GM21528 (cell line): ENCODE measurements at regions not wholly inside any gene's neighbourhood (a gene's known extent, or its start where the extent isn't known, plus 50 kb on each side); places are given as distances from the start of the nearest gene placed in this dataset.

Experiments
- ATAC-seq: cut with Tn5 transposase; IDR thresholded peaks from one replicate; pipeline ENCODE4 v1.9.1; 2021; ENCODE audit warnings: mild to moderate bottlenecking, moderate library complexity; ENCODE audit not compliant: unreplicated experiment, low FRiP score

DNA sequence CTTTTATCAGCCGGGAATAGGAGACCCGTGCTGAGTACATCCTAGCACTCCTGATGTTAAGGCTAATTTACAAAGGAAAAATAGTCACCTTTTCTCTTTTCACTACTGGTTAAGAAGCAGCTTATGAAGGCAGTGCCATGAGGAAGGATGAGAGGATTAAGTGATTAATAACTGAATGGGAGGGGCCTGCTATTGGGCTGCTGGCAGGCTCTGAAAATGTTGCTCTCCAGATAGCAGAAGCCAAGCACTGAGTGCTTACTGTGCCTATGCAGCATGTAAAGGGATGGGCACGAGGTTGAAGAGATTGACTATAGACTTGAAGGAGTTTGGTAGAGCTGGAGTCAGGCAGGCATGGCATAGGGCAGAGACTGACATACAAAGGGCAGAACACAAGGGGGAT lies 282.4 kb upstream of the THSD7B start:
- no peak for ATAC-seq

DNA sequence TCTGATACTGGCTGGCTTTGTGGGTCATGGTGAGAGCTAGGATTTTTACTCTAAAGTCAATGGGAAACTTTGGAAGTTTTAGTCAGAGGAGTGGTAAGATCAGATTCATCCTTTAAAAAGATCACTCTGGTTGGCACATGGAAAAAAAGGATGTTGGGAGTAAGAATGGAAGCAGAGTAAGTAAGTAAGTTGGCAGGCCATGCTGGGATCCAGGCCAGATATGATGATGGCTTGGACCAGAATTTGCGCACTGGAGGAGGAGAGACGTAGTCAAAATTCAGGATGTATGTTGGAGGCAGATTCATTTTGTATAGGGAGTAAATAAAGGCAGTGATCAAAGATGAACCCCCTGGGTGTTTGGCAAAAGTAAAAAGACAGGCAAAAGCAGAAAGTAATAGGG lies 283.3 kb upstream of the THSD7B start:
- no peak for ATAC-seq

DNA sequence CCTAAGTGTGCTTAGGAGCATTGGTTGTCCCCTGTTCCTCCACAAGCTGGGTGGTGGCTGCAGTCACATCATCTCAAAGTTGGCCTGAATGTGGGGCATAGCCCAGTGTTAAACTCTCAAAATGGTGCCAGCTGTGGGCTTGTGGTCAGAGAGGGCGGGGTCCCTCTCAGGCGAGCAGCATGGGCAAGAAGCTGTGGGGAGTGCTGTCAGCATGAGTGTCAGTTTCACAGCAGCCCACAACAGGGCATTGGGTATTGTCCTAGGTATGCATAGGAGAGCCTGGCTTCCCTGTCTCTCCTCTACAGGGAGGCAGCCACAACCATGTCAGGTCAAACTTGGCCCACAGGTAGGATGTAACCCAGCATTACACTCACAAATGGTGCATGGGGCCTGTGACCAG lies 285.6 kb upstream of the THSD7B start:
- no peak for ATAC-seq

DNA sequence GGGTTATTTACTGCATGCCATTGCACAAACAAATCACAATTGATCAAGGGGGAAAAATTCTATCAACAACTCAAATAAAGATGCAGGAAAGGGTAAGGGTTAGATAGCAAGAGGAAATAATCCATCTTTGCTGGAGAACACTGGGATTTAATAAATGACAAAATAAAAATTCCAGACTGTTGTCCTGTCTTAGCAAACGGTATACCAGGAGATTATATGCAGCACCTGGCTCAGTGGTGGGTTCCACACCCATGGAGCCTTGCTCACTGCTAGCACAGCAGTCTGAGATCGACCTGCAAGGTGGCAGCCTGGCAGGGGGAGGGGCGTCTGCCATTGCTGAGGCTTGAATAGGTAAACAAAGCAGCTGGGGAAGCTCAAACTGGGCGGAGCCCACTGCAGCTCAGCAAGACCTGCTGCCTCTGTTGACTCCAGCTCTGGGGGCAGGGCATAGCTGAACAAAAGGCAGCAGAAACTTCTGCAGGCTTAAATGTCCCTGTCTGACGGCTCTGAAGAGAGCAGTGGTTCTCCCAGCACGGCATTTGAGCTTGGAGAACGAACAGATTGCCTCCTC lies 296.5 kb upstream of the THSD7B start:
- ATAC-seq: no peak

DNA sequence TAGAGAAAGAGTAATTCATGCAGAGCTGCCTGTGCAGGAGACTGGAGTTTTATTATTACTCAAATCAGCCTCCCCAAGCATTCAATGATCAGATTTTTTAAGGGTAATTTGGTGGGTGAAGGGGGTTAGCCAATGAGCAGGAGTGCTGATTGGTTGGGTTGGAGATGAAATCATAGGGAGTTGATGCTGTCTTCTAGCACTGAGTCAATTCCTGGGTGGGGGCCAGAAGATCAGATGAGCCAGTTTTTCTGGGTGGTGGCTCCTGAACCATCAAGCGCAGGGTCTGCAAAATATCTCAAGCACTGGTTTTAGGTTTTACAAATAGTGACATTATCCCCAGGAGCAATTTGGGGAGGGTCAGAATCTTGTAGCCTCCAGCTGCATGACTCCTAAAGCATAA lies 312.8 kb upstream of the THSD7B start:
- ATAC-seq: no peak

DNA sequence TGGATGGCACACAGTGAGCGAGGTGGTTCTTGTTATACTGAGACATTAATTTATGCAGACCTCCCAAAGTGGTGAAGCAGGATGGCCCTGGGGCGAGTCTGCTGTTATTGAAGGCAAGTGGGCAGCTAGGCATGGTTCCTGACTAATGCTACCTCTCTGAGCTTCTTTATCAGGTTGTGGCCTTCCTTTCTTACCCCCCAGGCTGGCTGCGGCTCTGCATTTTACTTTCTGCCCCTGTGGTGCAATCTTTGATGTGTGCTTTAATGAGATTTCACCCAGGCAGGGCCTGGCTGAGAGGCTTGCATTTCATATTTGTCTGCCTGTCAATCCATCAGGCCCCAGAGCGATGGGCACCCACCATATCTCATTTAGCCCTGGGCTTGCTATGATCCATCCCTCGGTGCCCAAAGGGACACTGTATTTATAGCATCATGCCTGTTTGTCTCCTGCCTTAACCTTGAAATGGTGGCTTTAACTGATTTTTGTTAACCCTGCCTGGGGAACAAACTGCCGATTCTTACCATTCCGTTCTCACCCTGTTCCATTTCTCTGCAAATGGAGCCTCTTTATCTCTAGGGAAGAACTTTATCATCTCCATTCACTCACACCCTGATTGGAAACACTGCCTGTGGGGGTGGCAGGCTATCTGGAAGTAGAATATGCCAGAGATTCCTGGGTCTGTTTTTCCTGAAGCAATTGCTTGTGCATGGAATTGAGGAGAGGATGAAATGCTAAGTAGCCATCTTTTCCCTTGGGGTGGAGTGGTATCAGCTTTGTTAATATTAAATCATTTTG lies 316.2 kb upstream of the THSD7B start:
- ATAC-seq: no peak

DNA sequence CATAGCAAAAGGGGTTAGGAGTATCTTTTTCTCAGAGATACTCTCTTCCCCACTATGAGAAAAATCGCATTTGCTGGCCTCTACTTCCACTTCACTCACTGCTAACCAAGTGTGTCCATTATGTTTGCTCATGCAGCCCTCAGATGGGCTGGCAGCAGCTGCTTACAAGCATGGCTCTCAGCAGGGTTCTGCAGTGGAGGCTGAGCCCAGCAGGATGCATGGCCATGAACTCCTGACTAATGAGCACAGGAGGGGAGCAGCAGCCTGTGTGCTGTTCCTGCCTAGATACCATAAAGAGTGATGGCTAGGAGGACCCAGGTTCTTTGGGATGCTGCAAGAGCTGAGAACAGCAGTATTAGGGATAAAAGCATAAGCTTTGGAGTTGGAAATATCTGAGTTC lies 316.9 kb upstream of the THSD7B start:
- no peak for ATAC-seq

DNA sequence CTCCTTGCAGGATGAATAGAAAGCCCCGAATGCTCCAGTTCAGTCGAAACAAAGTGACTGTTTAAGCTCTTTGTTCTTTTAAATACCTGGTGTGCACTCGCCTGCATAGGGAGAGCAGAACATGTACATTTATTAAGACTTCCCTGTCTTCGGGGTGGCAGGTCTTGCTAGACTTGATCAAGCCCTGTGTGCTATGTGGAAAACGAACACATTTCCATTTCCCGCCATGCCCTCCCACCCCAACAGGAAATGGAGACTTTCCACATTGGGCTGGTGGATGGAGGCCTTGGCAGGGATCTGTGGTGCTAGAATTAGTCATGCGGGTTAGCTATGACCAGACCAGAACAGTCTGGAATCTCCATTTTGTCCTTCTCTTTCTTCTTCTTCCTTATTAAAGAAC lies 321.0 kb upstream of the THSD7B start:
- ATAC-seq: no peak

DNA sequence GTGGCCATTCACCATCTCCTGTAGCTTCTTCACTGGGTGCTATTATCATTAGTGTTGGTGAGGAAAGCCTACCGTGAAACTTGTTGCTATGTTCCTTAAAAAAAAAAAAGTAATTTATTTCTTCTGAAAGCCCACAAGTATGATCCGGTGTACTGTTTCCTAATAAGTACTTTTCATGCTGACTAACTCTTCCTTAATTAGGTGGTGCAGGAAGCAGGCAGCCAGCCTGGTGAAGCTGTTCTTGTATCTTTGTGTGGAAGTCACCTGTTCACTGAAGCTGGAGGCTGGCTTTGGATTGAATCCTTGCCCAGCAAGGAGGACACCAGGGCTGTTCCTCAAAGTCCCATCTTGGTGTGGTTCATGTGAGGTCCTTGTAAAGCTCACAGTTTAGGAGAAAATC lies 321.7 kb upstream of the THSD7B start:
- ATAC-seq: no peak

DNA sequence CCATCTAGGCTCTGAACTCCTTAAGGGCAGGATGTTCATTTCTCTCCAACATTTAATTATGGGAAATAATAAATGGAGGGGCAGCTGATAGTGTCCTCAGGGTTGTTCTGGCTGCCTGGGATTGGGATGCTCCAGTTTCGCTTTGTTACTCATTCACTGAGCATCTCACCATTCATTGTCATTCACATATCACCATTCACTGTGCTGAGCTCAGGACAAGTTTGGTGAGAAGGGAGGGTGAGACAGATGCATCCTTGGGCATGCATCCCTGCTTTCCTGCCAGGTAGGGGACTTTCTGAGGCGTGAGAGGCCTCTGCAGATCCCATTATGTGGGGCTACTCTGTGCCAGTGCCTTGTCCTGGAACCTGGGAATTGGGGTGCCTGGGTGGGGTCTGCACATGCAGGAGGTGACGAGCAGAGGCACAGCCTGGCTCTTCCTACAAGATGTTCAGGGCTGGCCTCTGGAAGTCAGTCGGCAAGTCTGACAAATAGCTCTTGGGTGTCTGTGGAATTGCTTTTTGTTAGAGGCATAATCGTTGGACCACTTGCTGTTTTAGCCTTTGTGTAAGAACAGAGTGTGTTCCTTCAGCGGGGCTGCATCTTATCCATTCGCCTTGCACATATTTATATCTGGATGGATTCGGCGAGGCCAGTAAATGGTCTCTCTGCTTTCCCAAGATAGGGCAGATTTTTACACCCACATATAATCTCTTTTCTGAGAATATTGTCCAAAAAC lies 323.2 kb upstream of the THSD7B start:
- ATAC-seq: no peak

DNA sequence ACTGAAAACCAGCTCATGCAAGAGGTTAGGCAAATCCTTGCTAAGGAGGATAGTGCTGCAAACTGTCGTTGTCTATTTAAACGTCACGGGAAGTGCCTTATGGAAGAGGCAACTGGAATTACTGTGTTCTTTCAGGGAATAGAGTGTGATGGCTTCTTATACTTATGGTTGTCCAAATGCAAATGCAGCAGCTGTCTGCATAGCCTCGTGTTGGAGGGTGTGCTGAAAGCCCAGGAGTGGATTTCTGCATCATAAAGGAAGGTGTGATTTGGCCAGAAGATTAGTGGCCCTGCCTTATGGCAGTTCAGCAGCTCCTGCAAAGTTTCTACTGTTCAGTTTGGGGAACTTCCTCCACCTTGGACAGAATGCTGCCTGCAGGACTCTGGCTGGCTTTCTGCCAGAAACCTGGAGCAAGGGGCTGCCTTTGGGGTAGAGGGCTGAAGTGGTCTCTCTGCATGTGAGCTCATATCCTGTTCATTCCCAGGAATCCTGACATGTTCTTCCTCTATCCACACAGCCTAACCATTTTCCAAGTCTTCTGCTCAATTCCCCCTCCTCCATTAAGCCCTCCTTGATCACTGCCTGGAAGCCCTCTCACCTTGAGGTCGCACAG lies 321.2 kb upstream of the CXCR4 start:
- ATAC-seq: no peak

DNA sequence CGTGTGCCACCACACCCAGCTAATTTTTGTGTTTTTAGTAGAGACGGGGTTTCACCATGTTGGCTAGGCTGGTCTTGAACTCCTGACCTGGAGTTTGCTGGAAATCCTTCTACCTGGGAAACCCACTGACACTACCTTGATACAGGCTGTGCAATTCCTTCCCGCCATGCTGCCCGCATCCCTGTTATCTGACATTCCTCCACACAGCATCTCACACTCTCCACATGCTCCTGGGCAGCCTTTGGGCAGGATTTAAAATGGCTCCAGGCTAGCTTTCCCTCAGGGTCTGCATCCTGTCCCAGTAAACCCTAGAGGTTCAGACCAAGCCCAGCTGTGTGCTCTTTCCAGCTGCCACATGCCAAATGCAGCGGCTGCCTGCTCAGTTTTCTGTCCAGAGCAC lies 319.5 kb upstream of the CXCR4 start:
- no peak for ATAC-seq

DNA sequence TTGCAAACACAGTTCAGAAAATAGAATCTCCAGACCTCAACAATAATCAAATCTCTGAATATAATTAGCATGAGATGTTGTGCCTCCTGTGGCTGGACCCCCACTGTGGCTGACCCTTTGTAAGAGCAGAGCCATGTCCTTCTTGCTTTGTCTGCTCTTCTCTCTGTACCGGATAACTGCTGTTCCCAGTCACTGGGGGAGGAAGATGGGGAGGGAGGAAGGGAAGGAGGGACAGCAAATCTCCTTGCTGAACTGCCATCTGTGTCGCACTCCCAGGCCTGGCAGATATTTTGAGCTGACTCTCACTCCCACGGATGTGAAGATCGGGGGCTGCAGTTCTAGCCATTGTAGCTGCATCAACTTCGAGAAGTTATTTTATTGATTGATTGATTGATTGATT lies 319.0 kb upstream of the CXCR4 start:
- ATAC-seq: no peak

DNA sequence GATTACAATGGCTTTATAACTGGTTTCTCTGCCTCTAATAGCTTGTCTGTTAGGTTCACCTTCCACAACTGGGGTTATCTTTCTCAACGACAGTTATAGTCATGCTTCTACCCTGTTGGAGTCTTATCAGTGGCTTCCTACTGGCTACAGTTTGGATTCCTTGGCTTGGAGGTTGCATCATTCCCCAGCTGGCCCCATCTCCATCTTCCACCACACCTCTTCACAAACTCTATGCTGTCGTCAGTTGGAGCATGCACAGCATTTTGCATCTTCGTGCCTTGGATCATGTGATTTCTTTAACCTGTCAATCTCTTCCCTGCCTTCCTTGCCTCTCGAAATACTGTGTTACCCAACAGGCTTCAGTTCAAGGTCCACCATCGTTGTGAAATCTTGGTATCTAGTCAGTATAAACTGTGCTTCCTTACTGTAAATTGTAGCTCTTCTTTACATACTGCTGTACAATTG lies 316.3 kb upstream of the CXCR4 start:
- ATAC-seq: no peak

DNA sequence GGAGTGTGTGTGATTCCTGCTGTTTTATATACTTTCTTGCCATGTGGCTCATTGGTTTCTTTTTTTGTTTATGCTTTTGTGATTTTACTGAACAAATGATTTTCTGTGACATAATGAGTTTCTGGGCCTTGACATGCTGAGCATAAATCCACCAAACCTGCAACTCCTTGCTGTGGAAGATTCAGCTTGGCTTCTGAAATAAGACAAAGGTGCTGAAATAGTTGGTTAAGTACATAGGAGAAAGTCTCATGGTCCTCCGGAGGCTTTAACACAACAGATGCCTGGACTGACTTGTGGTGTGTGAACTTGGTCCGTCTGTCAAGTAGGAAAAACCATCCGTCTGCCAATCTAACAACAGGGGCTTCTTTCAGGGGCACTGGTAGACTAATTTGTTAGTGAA lies 315.3 kb upstream of the CXCR4 start:
- no peak for ATAC-seq

DNA sequence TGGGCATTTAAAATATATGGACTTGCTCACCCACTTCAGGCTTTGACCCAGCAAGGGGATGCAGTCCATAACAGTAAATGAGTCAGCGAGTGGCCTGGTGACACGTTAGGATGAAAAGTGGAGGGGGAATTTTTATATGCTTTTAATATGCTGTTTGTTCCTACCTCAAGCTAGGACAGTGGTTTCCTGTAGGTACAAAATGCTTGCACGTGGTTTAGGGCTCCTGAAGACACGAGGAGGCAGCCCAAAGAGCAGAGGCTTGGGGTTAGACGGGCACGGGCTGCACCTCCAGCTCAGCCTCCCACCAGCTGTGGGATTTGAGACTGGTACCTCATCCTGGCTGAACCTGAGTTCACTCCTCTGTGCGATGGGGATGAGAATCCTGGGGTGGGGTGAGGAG lies 306.2 kb upstream of the CXCR4 start:
- ATAC-seq: no peak

DNA sequence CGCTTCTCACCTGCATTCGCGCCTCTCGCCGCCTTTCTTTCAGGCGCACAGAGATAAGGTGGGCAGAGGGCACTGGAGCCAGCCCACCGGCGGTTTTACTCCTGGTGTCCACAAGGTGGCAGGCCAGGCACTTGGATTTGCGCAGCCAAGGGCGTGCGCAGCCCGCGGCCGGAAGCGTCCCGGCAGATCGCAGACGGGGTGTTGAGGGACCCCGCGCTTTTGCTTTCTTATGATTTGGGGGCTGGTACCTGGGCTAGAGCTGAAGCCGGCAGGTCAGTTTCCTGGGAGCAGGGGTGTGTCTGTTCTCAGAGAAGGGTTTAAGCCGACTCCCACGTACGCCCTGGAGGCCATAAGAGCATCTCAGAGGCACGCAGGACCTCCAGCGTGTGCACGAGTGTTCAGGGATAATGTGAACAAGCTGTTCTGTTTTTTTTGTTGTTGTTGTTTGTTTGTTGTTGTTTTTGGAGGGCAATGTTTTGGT lies 305.6 kb upstream of the CXCR4 start:
- peak; percentile 99 for ATAC-seq

DNA sequence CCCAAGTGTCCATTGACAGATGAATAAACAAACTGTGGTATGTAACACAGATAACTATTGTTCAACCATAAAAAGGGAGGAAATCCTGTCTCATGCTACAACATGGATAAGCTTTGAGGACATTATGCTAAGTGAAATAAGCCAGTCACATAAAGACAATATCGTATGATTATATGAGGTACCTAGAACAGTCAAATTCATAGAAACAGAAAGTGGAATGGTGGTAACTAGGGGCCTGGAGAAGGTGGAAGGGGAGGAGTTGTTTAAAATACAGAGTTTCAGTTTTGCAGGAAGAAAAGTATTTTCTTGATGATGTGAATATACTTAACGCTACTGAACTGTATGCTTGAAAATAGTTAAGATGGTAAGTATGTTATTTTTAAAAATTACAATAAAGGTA lies 304.6 kb upstream of the CXCR4 start:
- ATAC-seq: no peak

DNA sequence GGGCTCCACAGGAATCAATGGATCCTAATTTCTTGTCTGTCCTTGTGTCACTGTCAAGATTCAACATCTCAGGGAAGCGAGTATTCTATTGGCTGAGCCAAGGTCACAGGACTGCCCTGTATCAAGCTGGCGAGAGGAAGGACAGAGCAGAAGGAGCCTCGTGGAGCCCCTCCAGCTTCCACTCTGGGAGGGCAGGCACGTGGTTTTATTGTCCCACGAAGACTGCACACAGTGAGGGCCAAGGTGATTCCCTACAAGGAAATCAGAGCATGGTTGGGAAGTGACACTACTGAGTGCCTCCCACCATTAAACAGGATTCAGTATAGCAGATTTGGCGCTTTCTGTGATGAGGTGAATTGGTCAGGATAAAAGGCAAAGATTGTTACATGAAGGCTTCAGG lies 302.4 kb upstream of the CXCR4 start:
- ATAC-seq: no peak

DNA sequence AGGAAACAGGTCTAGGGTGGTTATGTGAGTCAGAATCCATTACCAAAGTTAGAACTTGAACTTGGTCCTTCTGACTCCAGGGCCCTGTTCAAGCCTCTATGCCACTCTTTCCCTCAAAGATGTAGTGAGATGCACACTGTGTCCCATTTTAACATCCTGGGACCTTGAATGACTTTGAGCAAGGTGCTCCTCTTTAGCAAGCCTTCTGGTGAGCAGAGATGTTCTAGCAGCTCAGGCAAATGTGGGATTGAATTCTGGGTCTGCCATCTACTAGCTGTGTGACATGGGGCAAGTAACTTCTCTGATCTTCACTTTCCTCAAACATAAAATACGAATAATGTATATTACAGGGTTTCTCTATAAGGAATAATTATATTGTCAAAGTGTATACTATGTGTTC lies 294.0 kb upstream of the CXCR4 start:
- no peak for ATAC-seq

DNA sequence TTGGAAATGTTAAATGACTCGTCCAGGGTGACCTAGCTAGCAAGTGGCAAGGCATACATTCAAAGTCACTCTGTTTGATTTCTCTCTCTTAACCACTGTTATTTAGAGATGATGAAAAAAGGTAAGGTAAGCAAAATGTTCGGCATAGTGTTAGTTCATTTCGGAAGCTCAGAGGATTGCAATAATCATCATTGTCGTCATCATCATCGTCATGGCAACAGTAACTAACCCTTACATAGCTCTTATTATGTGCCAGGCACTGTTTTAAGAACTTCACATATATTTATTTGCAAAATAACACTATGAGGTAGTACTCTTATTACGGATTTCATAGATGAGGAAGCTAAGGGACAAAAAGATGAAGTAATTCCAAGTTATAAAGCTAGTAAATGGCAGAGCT lies 292.7 kb upstream of the CXCR4 start:
- ATAC-seq: no peak
